MCF 10A (cell line): ENCODE measurements at regions not wholly inside any gene's neighbourhood (a gene's known extent, or its start where the extent isn't known, plus 50 kb on each side); places are given as distances from the start of the nearest gene placed in this dataset.

Experiments
- BruUV-seq: library from RNA; stranded (reverse); fragments of 400-500 nt; replicated peaks from 2 replicates; lab custom pipeline; 2021; lab: Mats Ljungman, UMichigan
- CTCF ChIA-PET: fragments of 300-600 bp; sonication (Branson Sonifier 250); formaldehyde crosslinking; extraction: SDS; loops from one replicate; lab custom pipeline; 2021; ENCODE audit warnings: antibody characterized with exemption, inconsistent platforms; lab: Yijun Ruan, JAX
- POLR2A ChIA-PET: fragments of 300-600, 350-650 bp; sonication (Branson Sonifier 250); formaldehyde crosslinking; extraction: SDS; loops from one replicate; lab custom pipeline; 2020; ENCODE audit warnings: antibody characterized with exemption, inconsistent platforms; lab: Yijun Ruan, JAX
- DNase-seq: peaks from one replicate; pipeline ENCODE4 v3.0.0-alpha.2; 2018; ENCODE audit not compliant: unreplicated experiment
- H3K27ac Mint-ChIP-seq: one replicate; pipeline ENCODE4 v1.8.0; 2022; ENCODE audit warnings: mild to moderate bottlenecking, low read depth, mixed read lengths; ENCODE audit not compliant: unreplicated experiment
- H3K27me3 Mint-ChIP-seq: one replicate; pipeline ENCODE4 v1.8.0; 2022; ENCODE audit warnings: mixed read lengths; ENCODE audit not compliant: insufficient read depth, unreplicated experiment
- H3K36me3 Mint-ChIP-seq: one replicate; pipeline ENCODE4 v1.8.0; 2022; ENCODE audit warnings: mild to moderate bottlenecking, moderate library complexity, mixed read lengths; ENCODE audit not compliant: insufficient read depth, unreplicated experiment
- H3K4me1 Mint-ChIP-seq: one replicate; pipeline ENCODE4 v1.8.0; 2022; ENCODE audit warnings: mixed read lengths; ENCODE audit not compliant: insufficient read depth, unreplicated experiment
- H3K4me3 Mint-ChIP-seq: one replicate; pipeline ENCODE4 v1.8.0; 2022; ENCODE audit warnings: mild to moderate bottlenecking, moderate library complexity, mixed read lengths; ENCODE audit not compliant: unreplicated experiment
- H3K9me3 Mint-ChIP-seq: one replicate; pipeline ENCODE4 v1.8.0; 2022; ENCODE audit warnings: mixed read lengths; ENCODE audit not compliant: unreplicated experiment
- intact Hi-C: fragments of 100-400 bp; cut with micrococcal nuclease; formaldehyde crosslinking; loops from 2 replicates; pipeline ENCODE4 v1.14.1; 2022
- TF ChIP-seq, protein P1 (sequence below): fragments of 200-600 bp; IDR thresholded peaks from one replicate; pipeline ENCODE4 v1.8.0; 2022; ENCODE audit warnings: antibody characterized with exemption, mild to moderate bottlenecking; ENCODE audit not compliant: unreplicated experiment

DNA sequence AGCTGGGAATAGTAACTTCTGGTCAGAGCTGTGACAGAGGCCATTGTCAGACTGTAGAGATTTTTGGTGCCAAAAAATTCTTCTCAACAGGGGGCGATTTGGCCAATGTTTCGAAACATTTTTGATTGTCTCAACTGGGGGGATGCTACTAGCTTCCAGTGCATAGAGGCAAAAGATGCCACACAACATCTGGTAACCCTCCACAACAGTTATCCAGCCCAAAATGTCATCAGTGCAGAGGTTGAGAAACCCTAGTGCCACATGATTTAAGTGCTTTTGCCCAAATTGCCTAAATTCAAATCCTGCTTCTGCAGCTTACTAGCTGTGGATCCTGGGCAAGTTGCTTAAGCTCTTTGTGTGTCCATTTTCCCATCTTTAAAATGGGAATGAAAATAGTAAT lies 71.9 kb downstream of the FZD1 start:
- ChIA-PET CTCF (interaction anchor here (0.9 kb wide), 1 partner anchor 127 kb away, joined by 3 read pairs; no protein-coding TSS in a partner anchor), POLR2A (no interaction called here)
- Mint-ChIP-seq H3K27ac (no peak overlapping the region), H3K27me3 (peaks cover 32% of the 10 kb centered on the region), H3K36me3 (no peaks in the 10 kb centered on the region), H3K4me1 (no peaks in the 10 kb centered on the region), H3K9me3 (no peaks in the 10 kb centered on the region), H3K4me3 (no peak overlapping the region)
- DNase-seq, result no peak
- TF ChIP-seq, protein P1, sequence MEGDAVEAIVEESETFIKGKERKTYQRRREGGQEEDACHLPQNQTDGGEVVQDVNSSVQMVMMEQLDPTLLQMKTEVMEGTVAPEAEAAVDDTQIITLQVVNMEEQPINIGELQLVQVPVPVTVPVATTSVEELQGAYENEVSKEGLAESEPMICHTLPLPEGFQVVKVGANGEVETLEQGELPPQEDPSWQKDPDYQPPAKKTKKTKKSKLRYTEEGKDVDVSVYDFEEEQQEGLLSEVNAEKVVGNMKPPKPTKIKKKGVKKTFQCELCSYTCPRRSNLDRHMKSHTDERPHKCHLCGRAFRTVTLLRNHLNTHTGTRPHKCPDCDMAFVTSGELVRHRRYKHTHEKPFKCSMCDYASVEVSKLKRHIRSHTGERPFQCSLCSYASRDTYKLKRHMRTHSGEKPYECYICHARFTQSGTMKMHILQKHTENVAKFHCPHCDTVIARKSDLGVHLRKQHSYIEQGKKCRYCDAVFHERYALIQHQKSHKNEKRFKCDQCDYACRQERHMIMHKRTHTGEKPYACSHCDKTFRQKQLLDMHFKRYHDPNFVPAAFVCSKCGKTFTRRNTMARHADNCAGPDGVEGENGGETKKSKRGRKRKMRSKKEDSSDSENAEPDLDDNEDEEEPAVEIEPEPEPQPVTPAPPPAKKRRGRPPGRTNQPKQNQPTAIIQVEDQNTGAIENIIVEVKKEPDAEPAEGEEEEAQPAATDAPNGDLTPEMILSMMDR, result no peak
- BruUV-seq, result no TSS peak
- intact Hi-C loops, result no loop called here

DNA sequence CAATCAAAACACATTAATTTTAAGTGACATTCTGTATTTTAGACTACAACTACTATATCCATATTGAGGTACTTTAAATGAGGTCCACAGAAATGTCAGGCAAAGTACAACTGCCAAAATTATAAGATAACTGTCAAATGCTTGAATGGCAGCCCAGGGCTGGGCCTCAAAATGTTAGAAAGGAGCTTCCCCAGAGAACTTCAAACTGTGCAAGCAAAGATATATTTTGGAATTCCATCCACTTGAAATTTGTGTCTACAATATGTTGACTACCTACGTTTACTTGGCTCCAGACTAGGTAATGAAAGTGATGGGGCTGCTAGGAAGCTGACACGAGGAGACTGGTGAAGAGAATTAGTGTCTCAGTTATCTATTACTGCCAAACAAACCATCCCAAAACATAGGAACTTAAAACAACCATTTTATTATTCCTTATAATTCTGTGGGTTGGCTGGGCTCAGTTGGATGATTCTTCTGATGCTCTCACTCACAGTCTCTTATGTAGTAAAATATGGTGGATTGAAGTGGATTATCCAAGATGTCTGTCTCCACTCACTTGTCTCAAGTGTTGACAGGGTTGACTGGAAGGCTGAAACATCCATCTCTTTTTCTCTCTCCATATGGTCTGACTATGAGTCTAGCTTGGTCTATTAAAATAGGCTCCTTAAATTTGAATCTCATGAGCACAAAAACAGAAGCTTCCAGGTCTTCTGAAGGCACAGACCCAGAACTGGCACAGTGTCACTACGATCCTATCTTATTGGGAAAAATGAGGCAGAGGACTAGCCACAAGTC lies 74.2 kb downstream of the FZD1 start:
- ChIA-PET CTCF (interaction anchor here (0.6 to 0.9 kb wide), 2 partner anchors 392 to 491 kb away, joined by 3 read pairs; no protein-coding TSS in a partner anchor), POLR2A (no interaction called here)
- Mint-ChIP-seq H3K4me3 (no peak overlapping the region), H3K4me1 (no peaks in the 10 kb centered on the region), H3K9me3 (no peaks in the 10 kb centered on the region), H3K27me3 (peaks cover 55% of the 10 kb centered on the region), H3K36me3 (no peaks in the 10 kb centered on the region), H3K27ac (no peak overlapping the region)
- BruUV-seq, result no TSS peak
- intact Hi-C loops, result no loop called here
- TF ChIP-seq, protein P1, result no peak
- DNase-seq, result no peak

DNA sequence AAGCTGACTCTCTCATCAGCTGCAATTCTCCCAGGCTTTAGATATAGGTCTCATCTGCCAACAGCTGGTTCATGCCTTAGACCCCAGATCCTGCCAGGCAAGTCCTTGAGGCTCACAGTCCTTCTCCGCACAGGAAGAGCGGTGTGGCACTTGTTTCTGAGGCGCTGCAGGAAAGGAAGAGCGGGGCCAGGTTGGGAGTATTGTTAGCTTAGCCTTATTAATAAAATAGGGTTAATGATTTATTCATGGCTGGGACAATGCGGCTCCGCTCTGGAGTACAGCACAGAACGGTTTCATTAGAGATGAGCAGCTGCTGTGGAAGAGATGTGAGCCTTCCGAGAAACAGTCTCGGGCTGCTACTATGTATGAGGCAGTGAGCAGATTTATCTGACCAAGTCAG lies 78.1 kb downstream of the FZD1 start:
- intact Hi-C loops, result no loop called here
- Mint-ChIP-seq H3K27me3 (peaks cover 72% of the 10 kb centered on the region), H3K36me3 (no peaks in the 10 kb centered on the region), H3K4me3 (no peak overlapping the region), H3K4me1 (no peaks in the 10 kb centered on the region), H3K9me3 (no peaks in the 10 kb centered on the region), H3K27ac (no peak overlapping the region)
- DNase-seq, result no peak
- no TSS peak for BruUV-seq
- CTCF ChIA-PET, result no interaction called here
- POLR2A ChIA-PET, result no interaction called here
- TF ChIP-seq, protein P1, result no peak

DNA sequence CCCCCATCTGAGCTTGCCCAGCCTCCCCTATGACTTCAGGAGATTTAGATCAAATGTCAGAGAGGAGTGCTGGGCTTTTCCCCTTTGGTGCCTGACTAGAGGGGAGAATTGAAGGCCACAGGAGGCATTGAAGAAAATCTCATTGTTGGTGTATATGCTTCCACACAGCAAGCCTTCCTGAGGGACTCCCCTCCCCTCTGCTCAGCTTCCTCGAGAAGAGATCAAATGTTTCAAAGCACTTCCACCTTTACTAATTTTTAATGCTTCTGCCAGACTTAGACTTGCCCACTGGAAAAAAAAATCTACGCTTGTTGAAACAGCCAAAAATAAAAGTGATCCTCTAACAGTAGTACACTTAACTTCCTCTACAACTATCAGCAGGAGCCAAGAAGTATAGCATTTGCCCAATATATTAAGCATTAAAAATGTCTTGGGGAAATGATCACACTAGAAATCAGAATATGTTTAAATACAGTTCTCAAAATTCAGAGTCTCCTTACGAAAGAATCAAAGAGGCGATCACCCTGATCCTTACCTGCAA lies 79.3 kb downstream of the FZD1 start:
- H3K27me3 Mint-ChIP-seq, result peaks cover 75% of the 10 kb centered on the region
- H3K27ac Mint-ChIP-seq, result no peak overlapping the region
- H3K4me1 Mint-ChIP-seq, result no peaks in the 10 kb centered on the region
- no TSS peak for BruUV-seq
- no peaks in the 10 kb centered on the region for H3K9me3 Mint-ChIP-seq
- ChIA-PET POLR2A (no interaction called here), CTCF (interaction anchor here (0.6 kb wide), 1 partner anchor 193 kb away, joined by 3 read pairs; no protein-coding TSS in a partner anchor)
- DNase-seq, result no peak
- no peak overlapping the region for H3K4me3 Mint-ChIP-seq
- no peaks in the 10 kb centered on the region for H3K36me3 Mint-ChIP-seq
- TF ChIP-seq, protein P1, result no peak
- intact Hi-C loops, result no loop called here
